MM.1S (cell line): ENCODE measurements at regions not wholly inside any gene's neighbourhood (a gene's known extent, or its start where the extent isn't known, plus 50 kb on each side); places are given as distances from the start of the nearest gene placed in this dataset.

Source experiments
- DNase-seq: peaks from one replicate; pipeline ENCODE4 v3.0.0-alpha.2; 2015
- H2AFZ ChIP-seq: fragments of 300-600 bp; sonication (generic); 2 replicates; pipeline ENCODE4 v1.6.0; 2016; ENCODE audit warnings: antibody characterized with exemption, low read length
- H3F3A ChIP-seq: fragments of 300-600 bp; sonication (generic); 2 replicates; pipeline ENCODE4 v1.6.1; 2016; ENCODE audit warnings: mild to moderate bottlenecking, antibody characterized with exemption, low read length, moderate library complexity, mixed read lengths; ENCODE audit not compliant: insufficient read depth
- H3K27ac ChIP-seq: fragments of 300-600 bp; sonication (generic); 2 replicates; pipeline ENCODE4 v1.5.1; 2016; ENCODE audit warnings: mild to moderate bottlenecking, low read length
- H3K27me3 ChIP-seq: fragments of 300-600 bp; sonication (generic); replicated peaks from 2 replicates; pipeline ENCODE4 v1.6.0; 2016; ENCODE audit warnings: low read length; ENCODE audit not compliant: insufficient read depth
- H3K36me3 ChIP-seq: fragments of 300-600 bp; sonication (generic); replicated peaks from 2 replicates; pipeline ENCODE4 v1.6.1; 2016; ENCODE audit warnings: mild to moderate bottlenecking, low read length, mixed read lengths; ENCODE audit not compliant: insufficient read depth
- H3K4me1 ChIP-seq: fragments of 300-600 bp; sonication (generic); 2 replicates; pipeline ENCODE4 v1.6.1; 2016; ENCODE audit warnings: low read length, mixed read lengths
- H3K4me2 ChIP-seq: fragments of 300-600 bp; sonication (generic); 2 replicates; pipeline ENCODE4 v1.6.0; 2016; ENCODE audit warnings: low read depth, low read length
- H3K4me3 ChIP-seq: fragments of 300-600 bp; sonication (generic); 2 replicates; pipeline ENCODE4 v1.5.1; 2016; ENCODE audit warnings: low read length, mixed read lengths
- H3K79me2 ChIP-seq: fragments of 300-600 bp; sonication (generic); 2 replicates; pipeline ENCODE4 v1.6.1; 2016; ENCODE audit warnings: mixed run types, low read length, mixed read lengths
- H3K9ac ChIP-seq: fragments of 300-600 bp; sonication (generic); 2 replicates; pipeline ENCODE4 v1.6.1; 2016; ENCODE audit warnings: low read length, mixed read lengths
- H3K9me2 ChIP-seq: fragments of 300-600 bp; sonication (generic); replicated peaks from 2 replicates; pipeline ENCODE4 v1.6.1; 2016; ENCODE audit warnings: mild to moderate bottlenecking, low read length, mixed read lengths; ENCODE audit not compliant: insufficient read depth
- H3K9me3 ChIP-seq: fragments of 300-600 bp; sonication (generic); replicated peaks from 2 replicates; pipeline ENCODE4 v1.6.1; 2016; ENCODE audit warnings: mild to moderate bottlenecking, low read length, mixed read lengths; ENCODE audit not compliant: insufficient read depth
- H4K20me1 ChIP-seq: fragments of 300-600 bp; sonication (generic); 2 replicates; pipeline ENCODE4 v1.6.1; 2016; ENCODE audit warnings: mild to moderate bottlenecking, low read length, moderate library complexity, mixed read lengths; ENCODE audit not compliant: insufficient read depth
- EZH2 ChIP-seq: fragments of 300-600 bp; sonication (generic); optimal IDR thresholded peaks from 2 replicates; pipeline ENCODE3; 2017; ENCODE audit warnings: low read depth, mild to moderate bottlenecking, antibody characterized with exemption, low read length, mixed read lengths
- EZH2phosphoT487 ChIP-seq: fragments of 300-600 bp; sonication (generic); IDR thresholded peaks from 2 replicates; pipeline ENCODE4 v1.6.1; 2018; ENCODE audit warnings: antibody characterized with exemption, low read length
- TF ChIP-seq, protein P1 (sequence below): fragments of 300-600 bp; sonication (generic); IDR thresholded peaks from 2 replicates; pipeline ENCODE4 v1.5.1; 2016; ENCODE audit warnings: antibody characterized with exemption, low read length, mixed read lengths

DNA sequence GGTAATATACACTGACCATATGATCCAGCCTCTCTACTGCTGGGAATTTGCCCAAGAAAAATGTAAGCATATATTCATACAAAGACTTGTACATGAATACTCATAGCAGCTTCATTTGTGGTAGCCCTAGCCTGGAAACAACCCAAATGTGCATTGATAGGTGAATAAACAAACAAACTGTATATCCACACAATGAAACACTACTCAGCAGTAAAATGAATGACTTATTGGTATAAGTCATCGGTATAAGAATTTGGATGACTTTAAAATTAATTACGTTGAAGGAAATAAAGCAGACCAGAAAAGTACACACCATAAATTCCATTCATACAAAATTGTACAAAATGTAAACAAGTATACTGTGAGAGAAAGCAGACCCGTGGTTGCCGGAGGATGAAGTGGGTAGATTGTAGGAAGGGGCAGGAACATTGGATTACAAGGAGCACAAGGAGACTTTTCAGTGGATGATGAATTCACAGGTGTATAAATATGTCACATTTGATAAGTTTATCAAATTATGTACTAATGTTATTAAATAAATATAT is 376.7 kb downstream of the TDRD15 start:
- no peaks in the 10 kb centered on the region for H3K9me2 ChIP-seq
- H3K4me1 ChIP-seq, result no peaks in the 10 kb centered on the region
- H3K27me3 ChIP-seq, result no peaks in the 10 kb centered on the region
- no peak overlapping the region for H3K9ac ChIP-seq
- H3F3A ChIP-seq, result no peaks in the 10 kb centered on the region
- no peak overlapping the region for H3K4me3 ChIP-seq
- H3K79me2 ChIP-seq, result no peaks in the 10 kb centered on the region
- no peaks in the 10 kb centered on the region for H3K36me3 ChIP-seq
- no peaks in the 10 kb centered on the region for H3K9me3 ChIP-seq
- no peak overlapping the region for H3K27ac ChIP-seq
- no peak overlapping the region for H2AFZ ChIP-seq
- H4K20me1 ChIP-seq, result no peaks in the 10 kb centered on the region
- no peak for DNase-seq
- no peak overlapping the region for H3K4me2 ChIP-seq
- TF ChIP-seq EZH2 (no peak), EZH2phosphoT487 (no peak)
- TF ChIP-seq, protein P1, sequence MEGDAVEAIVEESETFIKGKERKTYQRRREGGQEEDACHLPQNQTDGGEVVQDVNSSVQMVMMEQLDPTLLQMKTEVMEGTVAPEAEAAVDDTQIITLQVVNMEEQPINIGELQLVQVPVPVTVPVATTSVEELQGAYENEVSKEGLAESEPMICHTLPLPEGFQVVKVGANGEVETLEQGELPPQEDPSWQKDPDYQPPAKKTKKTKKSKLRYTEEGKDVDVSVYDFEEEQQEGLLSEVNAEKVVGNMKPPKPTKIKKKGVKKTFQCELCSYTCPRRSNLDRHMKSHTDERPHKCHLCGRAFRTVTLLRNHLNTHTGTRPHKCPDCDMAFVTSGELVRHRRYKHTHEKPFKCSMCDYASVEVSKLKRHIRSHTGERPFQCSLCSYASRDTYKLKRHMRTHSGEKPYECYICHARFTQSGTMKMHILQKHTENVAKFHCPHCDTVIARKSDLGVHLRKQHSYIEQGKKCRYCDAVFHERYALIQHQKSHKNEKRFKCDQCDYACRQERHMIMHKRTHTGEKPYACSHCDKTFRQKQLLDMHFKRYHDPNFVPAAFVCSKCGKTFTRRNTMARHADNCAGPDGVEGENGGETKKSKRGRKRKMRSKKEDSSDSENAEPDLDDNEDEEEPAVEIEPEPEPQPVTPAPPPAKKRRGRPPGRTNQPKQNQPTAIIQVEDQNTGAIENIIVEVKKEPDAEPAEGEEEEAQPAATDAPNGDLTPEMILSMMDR, result no peak

DNA sequence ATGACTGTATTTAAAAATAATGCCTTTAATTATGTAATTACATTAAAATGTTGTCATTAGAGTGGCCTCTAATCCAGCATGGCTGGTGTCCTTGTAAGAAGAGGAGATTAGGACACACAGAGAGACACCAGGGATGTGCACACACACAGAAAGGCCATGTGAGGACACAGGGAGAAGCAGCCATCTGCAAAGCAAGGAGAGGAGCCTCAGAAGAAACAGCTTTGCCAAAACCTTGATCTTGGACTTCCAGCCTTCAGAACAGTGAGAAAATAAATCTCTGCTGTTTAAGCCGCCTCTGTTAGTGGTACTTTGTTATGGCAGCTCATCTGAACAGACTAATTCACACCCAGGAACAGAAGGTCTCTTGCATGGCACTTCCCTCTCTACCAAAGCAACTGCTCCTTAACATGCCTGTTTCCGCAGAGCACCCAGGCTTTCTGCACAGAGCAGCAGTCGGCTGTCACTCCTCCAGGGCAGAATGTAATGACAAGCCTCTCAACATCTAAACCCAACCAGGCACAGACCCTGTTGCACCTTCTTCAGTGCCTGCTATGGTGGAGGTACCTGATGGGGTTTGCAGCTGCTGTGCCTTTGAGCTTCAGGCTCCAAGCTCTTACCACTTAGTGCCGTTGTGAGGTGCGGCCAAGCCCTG is 377.7 kb downstream of the TDRD15 start:
- H3K4me2 ChIP-seq, result no peak overlapping the region
- no peaks in the 10 kb centered on the region for H3K36me3 ChIP-seq
- H3K27me3 ChIP-seq, result no peaks in the 10 kb centered on the region
- H3K4me1 ChIP-seq, result no peaks in the 10 kb centered on the region
- no peak overlapping the region for H3K27ac ChIP-seq
- no peaks in the 10 kb centered on the region for H3F3A ChIP-seq
- DNase-seq, result no peak
- TF ChIP-seq EZH2phosphoT487 (no peak), EZH2 (no peak)
- TF ChIP-seq, protein P1, result no peak
- no peaks in the 10 kb centered on the region for H3K79me2 ChIP-seq
- H3K9ac ChIP-seq, result no peak overlapping the region
- no peaks in the 10 kb centered on the region for H3K9me3 ChIP-seq
- no peak overlapping the region for H3K4me3 ChIP-seq
- no peaks in the 10 kb centered on the region for H3K9me2 ChIP-seq
- H4K20me1 ChIP-seq, result no peaks in the 10 kb centered on the region
- no peak overlapping the region for H2AFZ ChIP-seq

DNA sequence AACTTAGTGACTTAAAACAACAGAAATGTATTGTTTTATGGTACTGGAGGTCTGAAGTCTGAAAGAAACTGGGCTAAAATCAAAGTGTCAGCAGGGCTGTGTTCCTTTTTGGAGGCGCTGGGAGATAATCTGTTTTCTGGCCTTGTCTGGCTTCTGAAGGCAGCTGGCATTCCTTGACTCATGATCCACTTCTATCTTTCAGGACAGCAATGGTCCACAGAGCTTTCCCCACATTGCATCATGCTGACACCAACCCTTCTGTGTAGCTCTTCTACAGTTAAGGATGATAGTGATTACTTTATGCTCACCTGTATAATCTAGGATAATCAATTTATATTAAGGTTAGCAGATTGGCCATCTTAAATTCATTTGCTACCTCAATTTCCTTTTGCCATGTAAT is 392.1 kb downstream of the TDRD15 start:
- Histone ChIP-seq H3K27me3 (no peaks in the 10 kb centered on the region), H4K20me1 (no peaks in the 10 kb centered on the region), H3F3A (no peaks in the 10 kb centered on the region), H2AFZ (no peak overlapping the region), H3K4me3 (no peak overlapping the region), H3K36me3 (no peaks in the 10 kb centered on the region), H3K9ac (no peak overlapping the region), H3K4me1 (no peaks in the 10 kb centered on the region), H3K4me2 (no peak overlapping the region), H3K9me2 (no peaks in the 10 kb centered on the region), H3K27ac (no peak overlapping the region), H3K9me3 (no peaks in the 10 kb centered on the region), H3K79me2 (no peaks in the 10 kb centered on the region)
- no peak for DNase-seq
- TF ChIP-seq EZH2 (no peak), EZH2phosphoT487 (no peak)
- TF ChIP-seq, protein P1, result no peak
